ENCODE measurements at regions not wholly inside any gene's neighbourhood (a gene's known extent, or its start where the extent isn't known, plus 50 kb on each side); places are given as distances from the start of the nearest gene placed in this dataset.

DNA sequence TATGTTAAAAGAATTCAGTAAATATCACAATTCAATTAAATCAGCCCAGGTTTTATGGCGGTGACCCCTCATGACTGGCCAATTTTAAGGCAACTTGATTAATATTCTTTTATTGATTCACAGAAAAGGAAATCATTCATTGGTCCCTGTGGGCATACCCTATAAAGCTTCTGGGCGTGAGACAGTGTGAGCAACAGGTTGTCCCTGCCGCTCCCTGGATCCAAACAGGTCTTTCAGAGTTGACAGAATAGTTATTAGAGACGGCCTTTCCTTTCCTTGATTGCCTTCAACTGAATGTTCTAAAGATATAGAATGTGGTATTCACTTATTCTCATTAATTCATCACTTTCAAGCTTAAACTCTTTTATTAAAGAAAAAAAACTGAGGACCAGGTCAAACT is 433.9 kb downstream of the KCNJ2 start:
- no peak for DNase-seq (ENCODE audit: low spot score)
- intact Hi-C loops (cut with DNase I) = no loop called here

- DNase-seq (ENCODE audit: low spot score) = no peak
- intact Hi-C loops (cut with DNase I) = no loop called here
Measured at GRCh38 chr17:70604854-70605253, 435.5 kb downstream of the KCNJ2 start.

DNA sequence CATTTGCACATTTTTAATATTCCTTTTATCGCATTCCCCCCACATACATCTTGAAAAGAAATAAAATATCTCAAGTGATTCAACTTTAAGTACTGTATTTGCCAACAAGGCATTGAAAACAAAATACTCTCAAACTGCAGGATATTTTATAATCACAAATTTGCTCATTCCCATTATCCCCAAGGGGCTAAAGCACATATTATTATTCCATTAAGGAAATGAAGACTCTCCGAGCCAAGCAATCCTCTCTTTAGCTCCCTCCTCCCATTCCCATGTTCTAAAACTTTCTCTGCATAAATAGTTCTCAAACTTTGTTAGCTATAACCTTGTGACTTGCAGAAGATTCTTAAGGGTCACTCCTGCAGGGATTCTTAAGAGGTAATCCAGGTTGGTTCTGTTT is 436.8 kb downstream of the KCNJ2 start:
- no peak for DNase-seq (ENCODE audit: low spot score)
- intact Hi-C loops (cut with DNase I) = no loop called here

DNA sequence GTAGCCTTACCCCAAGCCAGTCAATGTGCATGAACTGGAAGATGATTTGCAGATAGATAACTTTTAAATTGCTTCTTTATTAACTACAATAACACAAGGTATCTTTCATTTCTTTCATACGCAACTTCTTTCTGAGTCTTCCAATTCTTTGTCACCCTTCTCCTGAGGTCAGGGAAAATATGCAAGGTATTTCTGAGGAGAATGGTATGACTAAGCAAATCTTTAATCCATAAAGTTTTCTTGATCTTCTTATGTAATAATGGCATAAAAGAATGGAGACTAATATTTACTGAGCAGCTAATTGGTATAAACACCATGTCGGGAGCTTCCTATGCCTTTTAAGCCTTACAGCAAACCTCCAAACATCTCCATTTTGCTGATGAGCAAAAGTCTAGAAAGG is 438.9 kb downstream of the KCNJ2 start:
- intact Hi-C loops (cut with DNase I) = no loop called here
- DNase-seq (ENCODE audit: low spot score) = no peak

GRCh38 chr17:70608957-70609356 is 439.6 kb downstream of the KCNJ2 start:
- DNase-seq (ENCODE audit: low spot score) = no peak
- intact Hi-C loops (cut with DNase I) = no loop called here

GRCh38 chr17:70609566-70609965 is 440.2 kb downstream of the KCNJ2 start:
- intact Hi-C loops (cut with DNase I) = no loop called here
- DNase-seq (ENCODE audit: low spot score) = no peak

GRCh38 chr17:70610161-70610560 is 440.8 kb downstream of the KCNJ2 start:
- DNase-seq (ENCODE audit: low spot score) = no peak
- intact Hi-C loops (cut with DNase I) = no loop called here

- DNase-seq (ENCODE audit: low spot score) = no peak
- intact Hi-C loops (cut with DNase I) = no loop called here
Measured at GRCh38 chr17:70613681-70614080, 444.3 kb downstream of the KCNJ2 start.

DNA sequence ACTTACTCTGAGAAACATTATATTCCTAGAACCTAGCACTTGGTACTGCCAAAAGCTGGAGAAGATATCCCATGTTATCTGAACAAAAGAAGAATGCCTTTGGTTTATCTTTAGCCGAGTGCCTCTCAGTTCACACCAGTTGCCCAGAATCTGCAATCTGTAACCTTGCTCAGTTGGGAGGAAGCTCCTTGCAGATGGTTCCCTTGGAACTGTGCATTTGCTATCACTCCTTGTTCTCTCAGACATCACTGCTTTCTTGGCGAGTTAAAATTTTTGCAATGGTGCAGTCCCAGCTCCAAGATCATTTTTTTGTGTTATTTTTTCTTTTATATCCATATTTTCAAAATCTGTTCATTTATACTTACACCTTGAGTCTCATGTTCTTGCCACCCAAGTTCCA is 446.5 kb downstream of the KCNJ2 start:
- intact Hi-C loops (cut with DNase I) = no loop called here
- DNase-seq (ENCODE audit: low spot score) = no peak

DNA sequence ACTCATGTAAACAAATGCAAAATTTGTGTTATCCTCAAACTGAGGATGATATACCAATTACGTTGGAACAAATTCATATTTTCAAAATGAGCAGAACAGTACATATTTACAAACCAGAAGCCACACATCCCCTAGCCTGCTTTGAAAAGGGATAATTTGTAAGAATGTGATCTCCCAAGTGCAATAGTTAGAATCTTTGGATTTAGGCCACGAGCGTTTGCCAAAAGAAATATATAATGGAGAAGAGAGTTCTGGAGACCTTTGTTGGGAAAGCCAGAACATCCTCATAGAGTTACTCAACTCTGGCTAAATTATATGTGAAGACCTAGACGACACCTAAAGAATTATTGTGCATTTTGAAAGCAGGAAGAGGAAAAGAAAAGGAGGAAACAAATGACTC is 449.3 kb downstream of the KCNJ2 start:
- DNase-seq (ENCODE audit: low spot score) = no peak
- intact Hi-C loops (cut with DNase I) = no loop called here

DNA sequence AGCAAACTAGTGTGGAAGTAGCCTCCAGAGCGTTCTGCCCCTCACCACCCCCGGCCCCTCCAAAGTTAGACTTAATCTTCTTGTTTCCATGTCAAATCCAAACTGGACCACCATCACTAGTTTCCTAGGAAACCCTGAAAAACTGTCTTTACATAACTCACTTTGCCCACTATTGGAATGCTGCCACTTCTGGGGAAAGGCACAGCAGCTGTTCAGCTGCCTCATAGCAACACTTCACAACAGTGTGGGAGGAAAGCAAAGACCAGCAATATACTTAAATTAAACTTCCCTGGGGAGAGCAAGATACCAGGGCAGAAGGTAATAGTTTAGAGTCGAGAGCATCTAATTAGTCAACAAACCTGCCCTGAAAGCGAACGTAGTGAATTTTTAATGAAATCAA is 452.2 kb downstream of the KCNJ2 start:
- no peak for DNase-seq (ENCODE audit: low spot score)
- intact Hi-C loops (cut with DNase I) = loop anchor here (5.0 kb wide), 1 partner anchor 1094 kb away; no protein-coding TSS in a partner anchor

DNA sequence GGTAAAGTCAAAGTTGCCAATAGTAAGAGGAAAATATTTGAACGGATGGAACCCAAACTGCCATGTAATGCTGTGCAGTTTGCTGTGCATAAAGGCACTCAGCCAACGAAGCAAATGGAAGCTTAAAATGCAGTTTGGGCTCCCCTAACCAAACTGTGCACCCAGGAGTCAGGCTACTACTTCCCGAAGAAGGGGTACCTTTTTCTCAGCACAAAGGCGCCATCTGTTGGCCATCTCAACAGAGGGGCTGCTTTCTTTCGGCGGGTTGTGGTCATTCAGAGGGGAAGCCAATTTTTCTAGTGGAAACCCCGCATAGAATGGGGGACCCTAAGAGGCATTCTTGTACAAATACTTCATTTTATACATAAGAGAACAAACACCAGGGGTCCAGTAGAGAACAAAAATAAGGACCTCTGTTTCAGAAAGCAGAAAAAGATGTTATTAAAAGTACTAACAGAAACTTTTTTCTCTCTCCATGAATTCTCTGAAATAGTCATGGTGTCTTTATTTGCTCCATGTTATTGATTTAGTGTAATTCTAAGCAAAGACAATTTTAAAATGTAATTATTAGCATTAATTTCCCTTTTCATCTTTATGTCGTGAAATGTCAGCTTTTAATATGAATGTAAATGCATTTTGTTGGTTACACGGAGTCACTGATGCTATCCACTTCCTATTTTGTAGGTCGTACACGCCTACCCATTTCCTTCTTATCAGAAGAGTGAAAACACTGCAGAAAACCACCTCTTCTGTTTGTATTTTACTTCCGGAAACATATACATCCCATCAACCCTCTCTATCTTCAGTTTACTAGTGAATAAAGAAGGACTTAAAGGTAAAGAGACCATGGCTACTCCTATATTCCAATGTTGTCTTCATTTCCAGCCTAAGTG is 453.3 kb downstream of the KCNJ2 start:
- no peak for DNase-seq (ENCODE audit: low spot score)
- intact Hi-C loops (cut with DNase I) = loop anchor here (2.0 to 5.0 kb wide), 2 partner anchors 454 to 1095 kb away; partner anchors contain the start of gene KCNJ2

- DNase-seq (ENCODE audit: low spot score) = no peak
- intact Hi-C loops (cut with DNase I) = loop anchor here (2.0 to 5.0 kb wide), 2 partner anchors 1055 to 1097 kb away; no protein-coding TSS in a partner anchor
Measured at GRCh38 chr17:70624211-70624610, 454.9 kb downstream of the KCNJ2 start.

- intact Hi-C loops (cut with DNase I) = no loop called here
- no peak for DNase-seq (ENCODE audit: low spot score)
Measured at GRCh38 chr17:70629902-70630301, 460.6 kb downstream of the KCNJ2 start.

DNA sequence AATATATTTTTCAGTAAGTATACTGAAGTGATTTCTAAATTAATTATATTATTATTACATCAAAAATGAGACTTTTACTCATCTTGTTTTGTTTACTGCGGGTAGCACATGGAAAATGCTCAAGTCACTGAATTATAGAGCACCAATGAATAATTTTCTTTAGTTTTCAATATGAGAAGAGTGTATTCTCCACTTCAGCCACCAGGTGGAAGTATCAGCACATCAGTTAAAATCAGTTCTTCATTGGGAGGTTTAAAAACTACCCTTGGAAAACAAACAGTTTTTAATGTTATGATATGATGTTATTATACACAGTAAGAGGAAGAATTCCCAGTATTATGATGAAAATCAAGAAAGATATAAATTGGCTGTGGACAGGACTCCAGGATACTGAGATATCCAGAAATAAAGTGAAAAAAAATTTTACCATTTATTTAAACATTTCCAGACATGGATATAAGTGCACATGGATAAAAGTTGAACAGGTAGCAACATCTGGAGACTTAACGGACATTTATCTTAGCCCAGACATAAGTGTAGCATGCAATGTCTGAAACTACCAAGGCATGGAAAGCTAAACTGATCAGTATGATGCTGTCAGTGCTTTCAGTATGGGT is 467.3 kb downstream of the KCNJ2 start:
- intact Hi-C loops (cut with DNase I) = no loop called here
- DNase-seq (ENCODE audit: low spot score) = no peak

- intact Hi-C loops (cut with DNase I) = no loop called here
- no peak for DNase-seq (ENCODE audit: low spot score)
Measured at GRCh38 chr17:70642059-70642458, 472.7 kb downstream of the KCNJ2 start.

GRCh38 chr17:70644096-70644495 is 474.8 kb downstream of the KCNJ2 start:
- no peak for DNase-seq (ENCODE audit: low spot score)
- intact Hi-C loops (cut with DNase I) = no loop called here

DNA sequence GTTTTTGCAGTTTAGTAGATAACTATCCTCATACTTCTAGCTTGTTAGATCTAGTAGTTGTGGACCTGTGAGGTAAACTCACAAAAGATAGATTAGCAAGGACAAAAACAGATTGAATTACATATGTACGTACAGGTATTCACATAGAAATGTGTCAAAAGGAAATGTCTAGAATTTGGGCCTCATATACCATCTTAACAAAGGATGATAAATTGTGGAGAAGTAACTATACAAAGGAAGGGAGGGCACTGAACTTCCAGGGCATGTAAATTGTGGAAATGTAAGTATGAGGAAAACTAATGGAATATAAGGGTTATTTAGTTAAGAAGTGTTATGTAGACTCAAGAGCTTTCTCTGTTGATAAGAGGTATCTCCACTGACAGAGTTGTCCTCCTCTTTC is 477.3 kb downstream of the KCNJ2 start:
- no peak for DNase-seq (ENCODE audit: low spot score)
- intact Hi-C loops (cut with DNase I) = no loop called here

DNA sequence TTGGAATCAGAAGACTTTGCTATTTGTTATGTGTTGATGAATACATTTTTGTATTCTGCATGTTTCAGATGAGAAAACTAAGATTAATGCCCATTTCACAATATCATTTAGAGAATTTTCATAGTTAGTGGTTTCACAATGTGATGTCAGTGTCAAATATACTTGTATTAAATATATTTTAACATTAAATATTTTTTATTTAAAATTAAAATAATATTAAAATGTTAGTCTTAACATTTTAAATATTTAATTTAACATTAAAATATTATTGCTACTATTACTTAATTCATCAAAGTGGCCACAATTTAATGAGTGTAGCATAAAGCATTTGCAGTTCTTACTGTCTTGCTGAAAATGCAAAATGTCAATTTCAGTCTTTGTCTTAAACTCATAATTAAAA is 478.8 kb downstream of the KCNJ2 start:
- DNase-seq (ENCODE audit: low spot score) = no peak
- intact Hi-C loops (cut with DNase I) = no loop called here

DNA sequence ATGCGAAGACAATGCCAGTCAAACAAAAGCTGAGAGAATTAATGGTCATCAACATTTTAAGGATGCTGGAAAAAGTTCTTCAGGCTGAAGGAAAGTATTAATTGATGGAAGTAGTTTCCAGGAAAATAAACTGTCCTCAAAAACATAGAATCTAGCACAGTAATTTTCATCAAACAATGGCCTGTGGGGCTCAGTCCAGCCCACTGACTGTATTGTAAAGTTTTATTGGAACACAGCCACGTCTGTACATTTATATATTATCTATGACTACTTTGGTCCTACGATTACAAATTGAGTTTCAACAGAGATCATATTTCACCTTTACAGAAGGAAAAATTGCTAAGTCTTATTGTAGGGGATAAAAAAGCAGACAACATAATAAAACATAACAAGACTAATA is 484.5 kb downstream of the KCNJ2 start:
- no peak for DNase-seq (ENCODE audit: low spot score)
- intact Hi-C loops (cut with DNase I) = no loop called here

DNA sequence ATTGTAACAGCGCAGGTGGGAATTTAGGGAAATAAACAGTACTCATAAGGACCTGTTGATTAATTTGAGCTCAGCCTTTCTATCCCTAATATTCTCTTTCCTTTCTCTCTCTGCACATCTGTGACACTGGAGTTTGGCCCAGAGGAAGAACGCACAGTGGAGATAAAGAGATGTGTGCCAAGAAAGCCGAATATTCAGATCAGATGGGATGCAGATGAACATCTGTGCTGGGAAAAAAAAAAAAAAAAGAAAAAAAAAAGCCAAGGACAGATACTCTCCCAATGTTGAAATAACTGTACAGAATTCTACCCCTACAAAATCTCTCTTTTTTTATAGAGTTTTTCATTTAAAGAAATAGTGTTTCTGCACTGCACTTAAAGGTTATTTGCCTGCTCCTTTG is 485.4 kb downstream of the KCNJ2 start:
- intact Hi-C loops (cut with DNase I) = no loop called here
- DNase-seq (ENCODE audit: low spot score) = no peak
